LNCaP clone FGC (cell line): ENCODE measurements at regions not wholly inside any gene's neighbourhood (a gene's known extent, or its start where the extent isn't known, plus 50 kb on each side); places are given as distances from the start of the nearest gene placed in this dataset.

Source experiments
- DNase-seq: peaks from one replicate; pipeline ENCODE4 v3.0.0-alpha.2; 2011; ENCODE audit warnings: low read depth
- H3K4me3 ChIP-seq: 2 replicates; pipeline ENCODE4 v1.5.1; 2011; ENCODE audit warnings: mild to moderate bottlenecking, low read depth, low read length, control low read depth
- TF ChIP-seq, protein P1 (sequence below): IDR thresholded peaks from 2 replicates; pipeline ENCODE4 v1.5.1; 2012; ENCODE audit warnings: mild to moderate bottlenecking; ENCODE audit not compliant: control insufficient read depth, insufficient read depth; ENCODE audit errors: extremely low read depth

DNA sequence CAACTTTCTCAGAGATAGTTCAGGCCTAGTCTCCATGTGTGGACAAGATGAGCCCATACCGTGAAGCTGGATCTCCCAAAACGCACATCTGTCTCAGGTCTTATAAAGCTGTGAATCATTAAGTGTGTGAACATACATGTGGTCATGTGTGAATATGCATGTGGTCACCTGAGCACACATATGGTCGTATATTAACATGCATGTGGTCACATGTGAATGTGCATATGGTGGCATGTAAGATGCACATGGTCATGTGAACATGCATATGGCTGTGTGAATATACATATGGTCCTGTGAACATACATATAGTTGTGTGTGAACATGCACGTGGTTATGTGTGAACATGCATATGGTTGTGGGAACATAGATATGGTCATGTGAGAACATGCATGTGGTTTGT is 172.5 kb upstream of the PZP start:
- TF ChIP-seq, protein P1, sequence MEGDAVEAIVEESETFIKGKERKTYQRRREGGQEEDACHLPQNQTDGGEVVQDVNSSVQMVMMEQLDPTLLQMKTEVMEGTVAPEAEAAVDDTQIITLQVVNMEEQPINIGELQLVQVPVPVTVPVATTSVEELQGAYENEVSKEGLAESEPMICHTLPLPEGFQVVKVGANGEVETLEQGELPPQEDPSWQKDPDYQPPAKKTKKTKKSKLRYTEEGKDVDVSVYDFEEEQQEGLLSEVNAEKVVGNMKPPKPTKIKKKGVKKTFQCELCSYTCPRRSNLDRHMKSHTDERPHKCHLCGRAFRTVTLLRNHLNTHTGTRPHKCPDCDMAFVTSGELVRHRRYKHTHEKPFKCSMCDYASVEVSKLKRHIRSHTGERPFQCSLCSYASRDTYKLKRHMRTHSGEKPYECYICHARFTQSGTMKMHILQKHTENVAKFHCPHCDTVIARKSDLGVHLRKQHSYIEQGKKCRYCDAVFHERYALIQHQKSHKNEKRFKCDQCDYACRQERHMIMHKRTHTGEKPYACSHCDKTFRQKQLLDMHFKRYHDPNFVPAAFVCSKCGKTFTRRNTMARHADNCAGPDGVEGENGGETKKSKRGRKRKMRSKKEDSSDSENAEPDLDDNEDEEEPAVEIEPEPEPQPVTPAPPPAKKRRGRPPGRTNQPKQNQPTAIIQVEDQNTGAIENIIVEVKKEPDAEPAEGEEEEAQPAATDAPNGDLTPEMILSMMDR = no peak
- DNase-seq = no peak
- H3K4me3 ChIP-seq = no peak overlapping the region

DNA sequence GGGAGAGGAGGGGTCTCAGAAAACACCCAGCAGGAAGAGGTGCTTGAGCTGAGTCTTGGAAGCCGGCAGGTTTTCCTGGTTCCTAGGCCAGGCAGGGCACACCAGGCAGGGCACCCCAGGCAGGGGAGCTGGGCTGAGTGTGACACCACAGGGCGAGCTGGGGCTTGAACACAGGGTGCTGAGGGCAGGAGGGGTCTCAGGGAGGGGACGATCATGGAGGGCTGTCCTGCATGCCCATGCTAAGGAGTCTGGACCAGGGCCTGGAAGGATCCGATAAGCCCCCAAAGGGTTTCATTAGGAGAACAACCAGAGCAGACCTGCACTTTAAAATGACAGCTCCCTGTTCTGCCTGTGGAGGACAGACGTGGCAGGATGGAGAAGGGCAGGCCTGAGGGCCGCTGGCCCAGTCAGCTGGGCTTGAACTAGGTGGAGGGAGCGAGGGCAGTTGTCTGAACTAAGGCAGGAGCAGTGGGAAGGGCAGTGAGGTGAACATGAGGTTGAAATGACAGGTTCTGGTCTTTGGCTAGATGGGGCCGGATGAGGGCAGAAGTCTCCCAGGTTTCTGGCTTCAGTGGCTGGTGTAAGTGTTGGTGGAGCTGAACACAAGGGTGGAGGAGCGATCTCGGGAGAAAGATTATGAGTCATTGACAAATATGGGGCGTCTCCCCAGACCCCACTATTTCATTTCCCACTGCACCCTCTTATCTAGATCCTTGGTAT is 171.0 kb upstream of the PZP start:
- TF ChIP-seq, protein P1 = no peak
- H3K4me3 ChIP-seq = no peak overlapping the region
- no peak for DNase-seq

DNA sequence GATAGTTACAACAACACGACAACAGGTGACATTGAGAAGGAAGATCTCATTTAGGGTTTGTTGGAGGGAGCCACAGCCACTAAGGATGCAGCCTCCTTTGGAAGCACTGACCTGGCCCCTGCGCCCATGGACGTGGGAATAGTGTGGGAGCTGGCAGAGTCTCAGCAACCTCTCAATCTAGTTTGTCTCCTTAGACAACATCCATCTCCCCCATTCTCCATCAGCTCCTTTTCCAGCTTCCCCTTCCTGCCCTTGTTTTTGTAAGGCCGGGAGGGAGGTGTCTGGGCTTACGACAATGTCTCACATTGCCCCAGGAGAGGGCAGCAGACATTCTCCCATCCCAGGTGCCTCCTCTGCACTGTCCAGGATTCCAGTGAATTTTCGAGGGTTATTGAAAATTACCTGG is 170.2 kb upstream of the PZP start:
- TF ChIP-seq, protein P1 = peak; percentile 67
- no peak for DNase-seq

DNA sequence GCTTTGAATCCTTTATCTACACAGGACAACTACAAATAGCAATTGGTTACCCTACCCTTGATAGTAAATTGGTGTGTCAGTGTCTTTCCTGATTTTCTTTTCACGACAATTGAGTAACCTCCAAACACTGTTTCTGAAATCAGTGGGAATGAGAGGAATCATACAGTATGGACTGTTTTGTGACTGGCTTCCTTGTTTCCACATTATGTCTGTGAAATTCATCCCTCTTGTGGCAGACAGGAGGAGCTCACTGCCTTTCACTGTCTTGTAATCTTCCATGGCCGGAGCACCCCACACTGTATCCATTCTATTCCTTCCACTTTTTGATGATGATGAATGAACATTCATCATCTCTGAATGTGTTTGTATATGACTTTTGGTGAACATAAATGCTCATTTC is 164.0 kb upstream of the PZP start:
- TF ChIP-seq, protein P1 = peak; percentile 51
- no peak overlapping the region for H3K4me3 ChIP-seq
- no peak for DNase-seq

More for the DNA sequence above, 170.2 kb upstream of the PZP start:
- no peak overlapping the region for H3K4me3 ChIP-seq

DNA sequence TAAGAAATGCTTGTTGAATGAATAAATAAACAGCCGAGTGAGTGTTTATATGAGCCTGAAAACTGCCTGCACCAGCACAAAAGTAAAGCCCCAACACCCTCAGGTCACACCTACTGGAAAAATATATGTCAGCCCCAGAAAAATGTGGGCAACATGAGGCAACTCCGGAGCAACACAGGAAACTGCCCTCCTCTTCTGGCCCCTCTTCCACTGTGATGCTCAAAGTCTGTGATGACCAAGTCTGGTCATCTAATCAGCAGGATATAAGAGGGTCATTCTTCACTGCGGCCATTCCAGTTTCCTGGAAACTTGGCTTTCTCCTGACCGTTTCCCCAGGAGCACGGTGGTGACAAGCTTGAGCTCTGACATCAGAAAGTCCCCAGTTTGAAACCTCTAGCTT is 159.6 kb upstream of the PZP start:
- no peak overlapping the region for H3K4me3 ChIP-seq
- TF ChIP-seq, protein P1 = no peak
- DNase-seq = no peak

DNA sequence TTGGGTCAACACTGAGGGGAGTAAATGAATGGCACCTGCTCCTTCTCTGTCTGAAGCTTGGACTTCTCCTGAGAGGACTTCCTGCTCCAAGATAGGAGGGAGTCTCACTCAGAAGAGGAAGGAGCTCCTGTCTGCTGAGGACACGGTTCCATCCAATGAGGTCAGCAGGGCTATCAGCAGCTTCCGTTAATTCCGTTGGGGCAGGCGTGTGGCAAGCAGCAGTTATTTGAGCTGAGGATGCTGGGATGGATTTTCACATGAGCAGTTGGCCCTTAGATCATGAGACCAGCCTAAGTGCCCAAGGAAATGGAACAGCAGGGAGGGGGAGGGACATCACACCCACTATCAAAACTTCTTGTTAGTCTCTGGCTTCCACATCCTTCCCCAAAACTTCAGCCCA is 159.0 kb upstream of the PZP start:
- DNase-seq = no peak
- no peak overlapping the region for H3K4me3 ChIP-seq
- TF ChIP-seq, protein P1 = no peak

DNA sequence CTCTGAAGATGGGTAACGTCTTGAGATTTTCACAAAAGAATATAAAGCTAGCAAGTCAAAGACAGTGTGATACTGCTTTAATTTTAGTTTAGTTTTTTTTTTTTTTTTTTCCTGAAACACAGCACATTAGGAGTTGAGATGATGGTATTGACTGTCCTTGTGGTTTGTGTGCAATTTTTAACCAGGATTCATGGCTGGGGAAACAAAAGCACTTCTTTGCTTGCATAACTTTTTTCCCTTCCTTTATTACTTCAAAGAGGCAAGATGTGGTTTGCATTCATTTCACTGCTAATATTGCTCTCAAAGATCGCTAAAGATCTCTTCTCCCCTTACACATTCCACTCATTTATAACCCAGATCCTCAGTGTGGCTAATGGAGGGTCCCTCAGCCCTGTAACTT is 157.1 kb upstream of the PZP start:
- no peak for DNase-seq
- TF ChIP-seq, protein P1 = no peak
- H3K4me3 ChIP-seq = no peak overlapping the region
